Glutamatergic neuron (in vitro differentiated cells): ENCODE measurements at regions not wholly inside any gene's neighbourhood (a gene's known extent, or its start where the extent isn't known, plus 50 kb on each side); places are given as distances from the start of the nearest gene placed in this dataset.

ENCODE experiments used
- DNase-seq: peaks from one replicate; pipeline ENCODE4 v3.0.0; 2022
- H3K27ac Mint-ChIP-seq: one replicate; pipeline ENCODE4 v1.8.0; 2020; ENCODE audit warnings: mild to moderate bottlenecking, mixed read lengths, inconsistent platforms; ENCODE audit not compliant: unreplicated experiment
- H3K27me3 Mint-ChIP-seq: one replicate; pipeline ENCODE4 v1.8.0; 2020; ENCODE audit warnings: mild to moderate bottlenecking, moderate library complexity, mixed read lengths, inconsistent platforms; ENCODE audit not compliant: unreplicated experiment
- H3K36me3 Mint-ChIP-seq: one replicate; pipeline ENCODE4 v1.8.0; 2020; ENCODE audit warnings: mild to moderate bottlenecking, mixed read lengths, inconsistent platforms; ENCODE audit not compliant: unreplicated experiment
- H3K4me1 Mint-ChIP-seq: one replicate; pipeline ENCODE4 v1.8.0; 2020; ENCODE audit warnings: mild to moderate bottlenecking, low read depth, mixed read lengths, inconsistent platforms; ENCODE audit not compliant: unreplicated experiment
- H3K4me3 Mint-ChIP-seq: one replicate; pipeline ENCODE4 v1.8.0; 2020; ENCODE audit warnings: mild to moderate bottlenecking, mixed read lengths, inconsistent platforms; ENCODE audit not compliant: unreplicated experiment
- H3K9me3 Mint-ChIP-seq: one replicate; pipeline ENCODE4 v1.8.0; 2020; ENCODE audit warnings: mild to moderate bottlenecking, moderate library complexity, mixed read lengths, inconsistent platforms; ENCODE audit not compliant: unreplicated experiment
- TF ChIP-seq, protein P1 (sequence below): fragments of 200-600 bp; sonication (generic); IDR thresholded peaks from one replicate; pipeline ENCODE4 v1.5.0; 2021; ENCODE audit not compliant: partially characterized antibody, unreplicated experiment

- Mint-ChIP-seq H3K27me3 (peaks cover 2% of the 10 kb centered on the region), H3K27ac (no peak overlapping the region), H3K36me3 (no peaks in the 10 kb centered on the region), H3K4me3 (no peak overlapping the region), H3K4me1 (peaks cover 3% of the 10 kb centered on the region), H3K9me3 (peaks cover 3% of the 10 kb centered on the region)
- TF ChIP-seq, protein P1, sequence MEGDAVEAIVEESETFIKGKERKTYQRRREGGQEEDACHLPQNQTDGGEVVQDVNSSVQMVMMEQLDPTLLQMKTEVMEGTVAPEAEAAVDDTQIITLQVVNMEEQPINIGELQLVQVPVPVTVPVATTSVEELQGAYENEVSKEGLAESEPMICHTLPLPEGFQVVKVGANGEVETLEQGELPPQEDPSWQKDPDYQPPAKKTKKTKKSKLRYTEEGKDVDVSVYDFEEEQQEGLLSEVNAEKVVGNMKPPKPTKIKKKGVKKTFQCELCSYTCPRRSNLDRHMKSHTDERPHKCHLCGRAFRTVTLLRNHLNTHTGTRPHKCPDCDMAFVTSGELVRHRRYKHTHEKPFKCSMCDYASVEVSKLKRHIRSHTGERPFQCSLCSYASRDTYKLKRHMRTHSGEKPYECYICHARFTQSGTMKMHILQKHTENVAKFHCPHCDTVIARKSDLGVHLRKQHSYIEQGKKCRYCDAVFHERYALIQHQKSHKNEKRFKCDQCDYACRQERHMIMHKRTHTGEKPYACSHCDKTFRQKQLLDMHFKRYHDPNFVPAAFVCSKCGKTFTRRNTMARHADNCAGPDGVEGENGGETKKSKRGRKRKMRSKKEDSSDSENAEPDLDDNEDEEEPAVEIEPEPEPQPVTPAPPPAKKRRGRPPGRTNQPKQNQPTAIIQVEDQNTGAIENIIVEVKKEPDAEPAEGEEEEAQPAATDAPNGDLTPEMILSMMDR, result no peak
- DNase-seq, result no peak
Measured at GRCh38 chr20:10939331-10939941, 265.6 kb upstream of the JAG1 start.

- no peak overlapping the region for H3K27ac Mint-ChIP-seq
- TF ChIP-seq, protein P1, result no peak
- no peak for DNase-seq
- no peaks in the 10 kb centered on the region for H3K36me3 Mint-ChIP-seq
- no peak overlapping the region for H3K4me3 Mint-ChIP-seq
- H3K4me1 Mint-ChIP-seq, result peaks cover 6% of the 10 kb centered on the region
- no peaks in the 10 kb centered on the region for H3K27me3 Mint-ChIP-seq
- H3K9me3 Mint-ChIP-seq, result peaks cover 3% of the 10 kb centered on the region
Measured at GRCh38 chr20:10940941-10941340, 267.1 kb upstream of the JAG1 start.

DNA sequence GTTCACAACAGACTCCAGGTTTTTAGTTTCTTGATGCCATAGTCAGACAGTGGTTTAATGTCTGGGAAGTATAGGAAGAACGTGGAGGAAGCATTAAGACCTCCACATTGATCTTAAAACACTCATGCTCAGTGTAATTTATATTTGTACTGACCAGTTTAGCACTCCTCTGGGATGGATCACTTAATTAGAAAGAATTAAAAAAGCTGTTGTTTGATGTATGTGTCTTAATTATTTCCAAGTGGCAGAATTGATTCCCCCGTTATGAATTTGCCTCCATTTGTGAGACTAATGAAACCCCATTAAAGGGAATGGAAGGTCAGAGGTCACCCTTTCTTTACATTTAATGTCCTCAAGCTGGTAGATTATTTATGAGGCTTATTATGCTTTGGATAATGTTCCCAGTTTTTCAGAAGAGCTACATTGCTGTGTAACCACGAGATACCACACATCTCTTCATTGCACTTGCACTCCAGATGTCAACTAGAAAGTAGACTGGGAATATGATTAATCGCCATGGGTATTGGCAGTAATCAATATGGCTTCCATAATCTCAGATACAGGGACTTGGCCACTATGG lies 270.0 kb upstream of the JAG1 start:
- no peaks in the 10 kb centered on the region for H3K27me3 Mint-ChIP-seq
- peaks cover 6% of the 10 kb centered on the region for H3K4me1 Mint-ChIP-seq
- no peak for DNase-seq

DNA sequence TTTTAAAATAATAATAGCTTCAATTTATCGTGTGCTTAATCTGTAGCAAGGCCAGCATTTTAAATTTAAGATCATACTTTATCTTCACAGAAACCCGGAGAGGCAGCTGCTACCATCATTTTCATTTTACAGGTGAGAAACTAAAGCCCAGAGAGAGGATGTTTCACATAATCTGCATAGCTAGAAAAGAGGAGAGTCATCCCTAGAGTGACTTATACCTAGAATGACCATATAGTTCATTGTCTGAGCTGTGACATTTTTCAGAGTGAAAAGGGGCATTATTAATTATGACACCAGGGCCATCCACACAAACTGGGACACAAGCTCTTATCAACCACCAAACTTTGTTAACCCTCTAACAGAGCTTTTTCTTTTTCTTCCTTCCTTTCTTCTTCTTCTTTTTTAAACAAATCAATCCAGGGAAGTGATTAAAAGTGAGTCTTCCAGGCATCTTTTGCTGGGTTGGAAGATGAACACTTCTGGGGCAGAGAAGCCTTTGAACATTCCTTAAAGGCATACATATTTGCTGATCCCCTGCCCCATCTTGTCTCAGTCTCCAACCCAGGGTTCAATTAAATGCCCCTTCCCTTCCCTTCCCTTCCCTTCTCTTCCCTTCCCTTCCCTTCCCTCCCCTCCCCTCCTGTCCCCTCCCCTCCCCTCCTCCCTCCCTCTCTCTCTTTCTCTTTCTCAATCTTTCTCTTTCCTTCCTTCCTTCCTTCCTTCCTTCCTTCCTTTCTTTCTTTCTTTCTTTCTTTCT lies 272.5 kb upstream of the JAG1 start:
- no peak for DNase-seq
- Mint-ChIP-seq H3K9me3 (peaks cover 3% of the 10 kb centered on the region), H3K27ac (no peak overlapping the region), H3K4me1 (peaks cover 6% of the 10 kb centered on the region), H3K27me3 (no peaks in the 10 kb centered on the region), H3K4me3 (no peak overlapping the region), H3K36me3 (no peaks in the 10 kb centered on the region)
- TF ChIP-seq, protein P1, result no peak

More for the DNA sequence above, 270.0 kb upstream of the JAG1 start:
- Mint-ChIP-seq H3K27ac (no peak overlapping the region), H3K9me3 (peaks cover 3% of the 10 kb centered on the region), H3K36me3 (no peaks in the 10 kb centered on the region), H3K4me3 (no peak overlapping the region)
- TF ChIP-seq, protein P1, result no peak

DNA sequence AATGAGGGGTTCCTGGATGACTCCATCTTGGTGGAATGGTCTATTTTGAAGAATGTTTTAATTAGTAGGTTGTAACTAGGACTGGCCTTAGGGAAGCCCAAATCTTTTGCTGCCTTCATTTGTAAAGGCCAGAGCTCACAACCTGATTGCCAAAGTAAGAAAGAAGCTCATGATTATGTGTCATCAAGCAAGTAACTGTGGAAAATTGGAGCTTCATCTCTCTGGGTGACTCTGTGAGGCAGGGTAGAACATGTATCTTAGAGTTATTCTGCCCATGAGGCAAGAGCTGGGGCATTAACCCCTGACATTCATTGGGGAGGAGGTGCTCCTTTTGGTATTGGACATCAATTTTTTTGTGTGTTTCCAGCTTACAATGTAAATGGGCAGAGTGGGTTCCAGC lies 273.9 kb upstream of the JAG1 start:
- H3K36me3 Mint-ChIP-seq, result no peaks in the 10 kb centered on the region

More for the DNA sequence above, 273.9 kb upstream of the JAG1 start:
- H3K27me3 Mint-ChIP-seq, result no peaks in the 10 kb centered on the region
- no peak overlapping the region for H3K27ac Mint-ChIP-seq
- peaks cover 6% of the 10 kb centered on the region for H3K4me1 Mint-ChIP-seq
- no peak overlapping the region for H3K4me3 Mint-ChIP-seq
- peaks cover 3% of the 10 kb centered on the region for H3K9me3 Mint-ChIP-seq
- TF ChIP-seq, protein P1, result no peak
- DNase-seq, result no peak
